Caki2 (cell line): ENCODE measurements at regions not wholly inside any gene's neighbourhood (a gene's known extent, or its start where the extent isn't known, plus 50 kb on each side); places are given as distances from the start of the nearest gene placed in this dataset.
"Not testable (repeated sequence)": the region's sequence is repeated elsewhere in the genome, so short reads cannot be mapped to it uniquely, and the experiment has no call there.

Experiments
- DNase-seq: peaks from one replicate; pipeline ENCODE4 v3.0.0-alpha.2; 2015; ENCODE audit warnings: low read depth
- in situ Hi-C: cut with HindIII; loops from 2 replicates; pipeline ENCODE4 v1.10.0; 2016; ENCODE audit warnings: low sequenced_read_pairs, low pct_unique_long_range_greater_than_20kb, mixed read lengths

DNA sequence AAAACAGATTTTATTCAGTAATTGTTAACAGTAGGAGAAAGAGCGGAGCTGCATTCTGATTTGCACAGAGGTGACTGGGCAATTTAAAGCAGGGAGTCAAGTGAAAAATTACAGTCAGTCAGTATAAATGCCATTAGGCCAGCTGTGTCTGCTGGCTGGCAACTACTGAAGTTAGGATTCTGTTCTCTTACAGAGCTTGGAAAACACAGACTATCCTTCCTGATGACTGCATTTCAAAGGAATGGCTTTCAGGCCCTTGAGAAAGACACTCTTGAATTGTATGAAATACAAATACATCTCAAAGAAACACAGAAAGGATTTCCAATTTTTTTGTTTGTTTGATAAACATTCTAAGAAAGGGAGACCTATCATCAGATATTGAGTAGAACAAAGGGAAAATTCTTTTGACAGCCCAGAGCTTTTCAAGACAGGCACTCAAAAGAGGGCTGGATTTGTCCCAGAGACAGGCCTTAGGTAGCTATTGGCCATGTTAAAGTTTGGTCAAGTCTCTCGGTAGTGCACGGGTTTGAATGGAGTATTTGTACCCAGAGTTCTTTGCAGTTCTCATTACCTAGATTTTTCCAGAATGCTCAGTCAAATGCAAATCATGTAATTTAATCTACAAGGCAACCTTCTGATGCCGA, 551.2 kb upstream of the CCDC54 start:
- DNase-seq: no peak
- in situ Hi-C loops: no loop called here

DNA sequence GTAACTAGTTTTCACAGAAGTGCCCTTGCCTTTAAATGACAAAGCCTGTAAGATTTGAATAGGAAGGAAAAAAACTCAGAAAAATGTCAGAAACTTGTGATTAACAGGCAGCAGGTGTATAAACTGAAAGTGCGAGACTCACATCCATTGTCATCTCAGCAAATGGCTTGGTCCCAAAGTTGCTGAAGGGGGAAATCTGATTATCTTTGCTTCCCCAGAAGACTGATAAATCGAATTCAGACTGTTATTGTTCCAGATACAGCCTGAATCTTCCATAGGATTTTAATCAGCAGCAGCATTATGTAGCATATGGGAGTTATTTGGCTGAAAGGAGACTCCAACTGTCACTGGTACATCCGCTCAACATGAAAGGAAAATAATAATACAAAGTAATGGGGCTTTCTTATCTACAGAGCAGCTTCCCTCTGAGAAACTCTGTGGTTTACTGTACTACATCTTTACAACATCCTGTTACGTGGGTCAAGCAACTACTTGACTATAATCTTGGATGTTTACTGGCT, 550.4 kb upstream of the CCDC54 start:
- DNase-seq: no peak
- in situ Hi-C loops: no loop called here

DNA sequence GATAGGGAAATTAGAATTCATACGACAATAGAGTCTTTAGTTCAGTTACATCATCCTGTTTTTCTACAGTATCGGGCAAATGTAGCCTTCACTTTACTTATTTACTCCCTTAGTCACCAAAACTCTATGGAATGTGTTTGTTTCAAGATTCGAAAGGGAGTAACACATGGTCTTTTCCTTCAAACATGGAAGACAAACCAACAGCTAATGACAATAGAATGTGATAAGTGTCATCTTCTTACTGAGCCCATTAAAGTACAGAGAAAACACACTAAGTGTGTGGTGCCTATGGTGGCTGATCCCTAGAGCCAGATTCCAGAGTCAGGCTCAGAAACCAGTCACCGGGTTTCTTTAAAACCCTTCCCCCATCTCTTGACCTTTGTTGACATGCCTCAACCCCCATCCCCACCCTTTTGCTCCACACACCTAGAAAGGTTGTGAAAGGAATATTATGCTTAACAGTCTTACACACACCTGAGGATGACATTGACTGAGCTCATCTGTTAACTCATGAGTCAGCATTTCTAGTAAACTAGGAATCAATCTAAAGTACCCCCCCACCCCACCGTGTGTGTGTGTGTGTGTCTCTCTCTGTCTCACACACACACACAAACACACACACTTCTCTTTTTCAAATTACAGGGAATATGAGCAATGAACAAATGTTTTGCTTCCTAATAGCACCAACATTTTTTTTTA, 549.6 kb upstream of the CCDC54 start:
- DNase-seq: no peak
- in situ Hi-C loops: no loop called here

DNA sequence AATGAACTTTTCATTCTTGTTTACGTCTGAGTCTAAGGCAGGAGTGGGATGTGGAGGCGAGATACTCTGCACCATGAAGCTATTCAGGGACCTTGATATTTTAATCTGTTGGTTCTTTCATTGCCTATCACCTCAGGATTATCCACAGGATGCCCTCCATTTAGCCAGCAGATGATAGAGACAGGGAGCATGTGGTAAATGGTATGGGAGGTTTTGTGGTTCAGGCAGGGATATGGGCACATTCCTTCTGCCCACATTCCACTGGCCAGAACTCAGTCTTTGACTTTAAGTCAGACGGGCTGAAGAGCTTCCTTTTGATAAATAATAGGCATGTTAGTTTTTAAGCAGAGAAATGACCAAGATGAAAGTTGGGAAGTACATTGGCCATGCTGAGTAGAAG, 548.0 kb upstream of the CCDC54 start:
- in situ Hi-C loops: no loop called here
- no peak for DNase-seq

DNA sequence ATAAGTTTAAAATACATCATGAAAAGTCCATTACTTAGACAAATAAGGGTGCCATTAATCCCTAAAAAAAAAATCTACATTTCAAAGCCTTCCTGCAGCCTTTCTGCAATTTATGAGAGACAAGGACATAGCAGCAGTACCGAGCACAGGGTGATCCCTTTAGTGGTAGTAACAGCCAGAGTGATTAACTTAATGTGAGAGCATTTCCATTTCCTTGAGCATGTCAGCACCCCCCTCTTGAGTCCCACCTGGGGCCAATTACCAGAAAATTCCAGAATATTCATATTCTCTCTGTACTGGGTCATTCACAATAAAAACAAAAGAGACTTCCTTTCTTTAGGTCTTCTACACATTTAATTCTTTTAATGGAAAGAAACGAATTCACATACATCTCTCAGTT, 546.9 kb upstream of the CCDC54 start:
- DNase-seq: no peak
- in situ Hi-C loops: no loop called here

DNA sequence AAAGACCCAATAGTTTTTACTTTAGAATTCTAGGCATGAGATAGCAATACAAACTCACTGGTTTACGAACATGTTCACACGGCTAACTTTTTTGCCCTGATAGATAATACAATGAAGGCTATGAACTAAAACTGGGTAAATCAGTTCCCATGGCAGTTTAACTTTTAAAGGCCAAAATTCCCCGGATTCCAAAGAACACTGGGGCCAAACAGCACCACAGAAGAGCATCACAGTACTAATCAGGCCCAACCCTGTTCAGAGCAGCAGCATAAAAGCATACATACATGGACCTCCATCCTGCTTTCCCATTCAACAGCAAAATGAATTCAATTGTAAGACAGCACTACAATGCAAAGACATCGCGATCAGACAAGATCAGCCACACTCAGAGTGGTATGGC, 540.3 kb upstream of the CCDC54 start:
- in situ Hi-C loops: no loop called here
- no peak for DNase-seq

DNA sequence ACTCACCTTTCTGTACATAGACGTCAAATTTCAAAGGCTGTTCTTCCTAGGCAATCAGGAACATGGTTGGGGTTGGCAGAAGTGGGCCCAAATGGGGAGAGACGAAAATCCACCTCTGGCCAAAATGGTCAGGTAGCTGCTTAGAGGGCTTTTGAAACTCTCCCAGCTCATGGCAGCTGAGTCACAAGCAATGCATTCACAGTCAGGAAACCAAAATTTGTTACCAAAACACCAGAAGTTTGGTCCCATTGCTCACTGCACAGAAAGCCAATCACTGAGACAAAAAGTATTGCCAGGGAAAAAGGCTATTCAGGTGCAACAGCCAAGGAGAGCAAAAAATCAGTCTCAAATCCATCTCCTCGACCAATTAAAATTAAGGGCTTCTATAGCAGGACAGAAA, 539.6 kb upstream of the CCDC54 start:
- in situ Hi-C loops: no loop called here
- no peak for DNase-seq

DNA sequence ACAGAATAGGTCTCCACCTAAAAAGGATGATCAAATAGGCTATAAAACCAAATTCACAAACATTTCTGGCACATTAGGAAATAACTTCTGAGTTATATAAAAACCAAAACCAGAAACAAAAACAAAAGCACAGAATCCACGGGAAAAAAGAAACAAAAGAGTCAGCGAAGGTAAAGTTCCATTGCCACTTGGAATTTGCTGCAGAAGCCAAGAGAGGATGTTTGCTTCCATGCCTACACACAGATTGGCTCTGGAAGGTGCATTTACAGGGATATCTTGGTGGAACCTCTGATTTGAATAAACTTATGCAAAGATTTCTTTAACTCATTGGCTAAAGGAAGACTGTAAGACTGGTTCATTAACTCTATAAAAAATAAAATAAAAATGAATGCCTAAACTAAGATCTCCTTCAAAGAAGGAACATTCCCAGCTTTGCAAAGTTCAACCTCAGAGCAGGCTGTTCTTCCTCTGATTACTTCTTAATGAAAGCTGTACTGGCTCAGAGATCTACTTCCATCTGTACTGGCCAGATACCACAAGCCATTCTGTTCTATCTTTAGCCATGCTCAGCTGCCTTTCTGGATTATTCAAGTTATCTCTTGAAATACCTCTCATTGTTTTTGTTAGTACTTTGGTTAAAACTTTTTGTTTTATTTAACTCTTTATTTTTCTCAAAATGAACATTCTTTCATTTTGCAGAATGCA, 537.5 kb upstream of the CCDC54 start:
- in situ Hi-C loops: no loop called here
- peak; percentile 25 for DNase-seq

DNA sequence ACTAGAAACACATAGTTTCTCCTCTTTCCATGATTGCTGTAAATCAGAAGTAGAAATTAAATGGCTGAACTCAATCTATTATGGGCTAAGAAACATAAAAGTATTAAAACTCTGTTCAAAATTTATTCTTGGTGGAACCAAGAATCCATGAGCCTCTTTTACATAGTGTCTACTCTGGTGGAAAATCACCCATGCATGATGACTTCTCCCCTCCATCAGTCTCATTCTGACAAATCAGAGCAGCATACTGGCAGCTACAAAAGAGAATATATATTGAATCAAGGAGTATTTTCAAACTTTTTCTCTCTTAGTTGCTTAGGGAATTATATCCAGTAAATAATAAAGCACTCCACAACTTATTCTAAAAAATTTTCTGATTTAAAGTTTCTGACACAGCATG, 536.9 kb upstream of the CCDC54 start:
- no peak for DNase-seq
- in situ Hi-C loops: no loop called here

DNA sequence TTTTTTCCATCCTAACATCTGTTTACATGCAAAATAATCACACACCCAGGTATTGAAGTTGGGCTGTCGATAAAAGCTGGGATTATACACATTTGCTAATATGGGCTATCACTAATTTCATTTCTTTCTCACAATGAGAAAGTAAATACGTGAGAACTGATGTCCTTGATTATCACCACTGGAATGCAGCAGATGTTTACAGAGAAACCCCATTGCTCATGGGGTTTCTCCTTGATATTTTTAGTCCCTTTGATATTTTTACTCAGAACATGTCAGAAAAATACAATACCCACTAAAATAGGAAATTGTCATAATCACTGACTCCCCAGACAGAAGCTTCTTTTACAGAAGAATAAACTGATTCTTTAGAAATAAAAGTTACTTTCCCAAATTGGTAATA, 535.1 kb upstream of the CCDC54 start:
- in situ Hi-C loops: no loop called here
- no peak for DNase-seq

DNA sequence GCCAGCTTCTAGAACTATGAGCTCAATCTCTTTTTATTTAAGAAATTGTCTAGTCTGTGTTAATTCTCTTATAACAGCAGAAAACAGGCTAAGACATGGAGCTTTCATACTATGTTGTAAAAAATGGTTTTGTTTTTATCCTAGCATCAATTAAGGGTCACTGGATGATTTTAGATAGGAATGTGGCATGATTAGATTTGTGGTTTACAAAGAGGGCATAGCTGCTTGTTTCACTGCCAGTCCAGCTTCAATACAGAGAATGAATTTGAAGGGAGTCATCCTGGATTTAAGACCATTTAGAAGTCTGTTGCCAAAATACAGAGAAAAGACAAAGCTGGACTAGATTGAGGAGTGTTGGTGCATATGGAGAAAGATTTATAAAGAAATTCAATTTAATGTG, 532.6 kb upstream of the CCDC54 start:
- no peak for DNase-seq
- in situ Hi-C loops: no loop called here

DNA sequence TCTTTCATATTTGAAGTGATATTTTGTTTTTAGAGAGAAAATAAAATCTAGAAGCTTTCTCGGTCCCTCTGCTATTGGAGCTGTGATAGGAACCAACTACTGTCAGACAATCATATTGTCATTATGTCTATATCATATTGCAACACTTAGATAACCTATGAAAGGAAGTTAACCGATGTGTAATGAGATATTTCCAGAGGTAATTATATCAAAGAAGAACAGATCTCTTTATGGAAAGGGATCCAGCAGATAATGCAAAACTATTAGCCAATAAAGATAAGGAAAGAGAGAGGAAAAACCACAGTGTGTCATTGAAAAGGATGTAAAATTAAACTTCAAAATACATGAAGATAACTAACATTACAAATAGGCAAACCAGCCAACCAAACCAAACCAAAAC, 529.1 kb upstream of the CCDC54 start:
- in situ Hi-C loops: no loop called here

DNA sequence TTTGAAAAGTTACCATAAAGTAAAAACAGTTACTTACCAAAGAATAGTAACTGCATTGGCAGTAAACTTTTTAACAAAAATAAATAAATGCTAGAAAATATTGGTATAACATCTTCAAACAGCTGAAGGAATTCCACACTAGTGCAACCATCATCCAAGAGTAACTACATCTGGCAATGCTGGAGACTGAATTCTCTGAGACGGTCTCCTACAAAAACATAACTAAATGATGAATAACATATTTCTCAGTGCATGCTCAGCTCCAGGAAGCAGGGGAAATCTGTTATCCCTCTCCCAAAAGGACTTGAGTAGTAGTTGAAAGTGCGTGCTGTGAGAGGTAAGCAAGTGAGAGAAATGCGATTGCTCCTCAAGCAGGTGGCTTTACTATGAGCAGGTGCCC, 526.8 kb upstream of the CCDC54 start:
- in situ Hi-C loops: no loop called here
- DNase-seq: no peak

More for the DNA sequence above, 529.1 kb upstream of the CCDC54 start:
- no peak for DNase-seq

DNA sequence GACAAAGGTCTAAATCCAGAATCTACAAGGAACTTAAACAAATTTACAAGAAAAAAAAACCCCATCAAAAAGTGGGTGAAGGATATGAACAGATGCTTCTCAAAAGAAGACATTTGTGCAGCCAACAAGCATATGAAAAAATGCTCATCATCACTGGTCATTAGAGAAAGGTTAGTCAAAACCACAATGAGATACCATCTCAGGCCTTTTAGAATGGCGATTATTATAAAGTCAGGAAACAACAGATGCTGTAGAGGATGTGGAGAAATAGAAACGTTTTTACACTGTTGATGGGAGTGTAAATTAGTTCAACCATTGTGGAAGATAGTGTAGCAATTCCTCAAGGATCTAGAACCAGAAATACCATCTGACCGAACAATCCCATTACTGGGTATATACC, 518.9 kb upstream of the CCDC54 start:
- in situ Hi-C loops, DNase-seq: not testable (repeated sequence)

DNA sequence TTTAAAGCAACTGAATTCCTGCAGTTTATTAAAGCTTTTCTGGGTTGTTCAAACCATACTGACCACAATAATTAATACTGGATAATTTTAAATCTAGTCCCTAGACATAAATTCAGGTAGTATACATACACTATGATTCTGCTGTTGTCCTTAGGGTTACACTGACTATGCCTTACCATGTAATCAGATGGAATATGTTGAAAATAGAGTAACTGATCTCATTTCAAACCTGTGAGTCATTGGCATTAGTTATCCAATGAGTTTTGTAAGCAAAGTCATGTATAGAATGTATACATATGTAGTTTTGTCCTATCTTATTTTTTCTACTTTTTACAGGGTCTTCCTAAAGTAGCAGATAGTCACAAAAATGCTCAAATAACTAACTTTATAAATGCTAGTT, 517.1 kb upstream of the CCDC54 start:
- in situ Hi-C loops: no loop called here
- no peak for DNase-seq

DNA sequence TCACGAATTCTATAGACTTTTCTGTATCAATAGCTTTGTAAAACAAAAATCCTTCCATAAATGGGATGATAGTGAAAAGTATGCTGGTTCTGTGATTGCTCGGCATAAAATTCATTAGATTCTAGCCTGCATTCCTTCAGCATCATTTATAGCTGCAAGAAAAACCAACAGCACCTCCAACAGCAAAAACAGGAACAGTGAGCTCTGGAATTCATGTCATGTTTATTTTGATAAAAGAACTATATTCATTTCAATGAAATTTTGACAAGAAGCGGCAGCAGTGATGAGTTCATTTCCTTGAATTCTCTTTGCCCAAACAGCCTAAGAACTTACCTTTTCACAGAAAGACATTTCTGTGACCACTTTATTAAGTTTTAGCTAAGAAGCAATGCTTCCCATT, 515.2 kb upstream of the CCDC54 start:
- in situ Hi-C loops: no loop called here
- peak; percentile 3 for DNase-seq

DNA sequence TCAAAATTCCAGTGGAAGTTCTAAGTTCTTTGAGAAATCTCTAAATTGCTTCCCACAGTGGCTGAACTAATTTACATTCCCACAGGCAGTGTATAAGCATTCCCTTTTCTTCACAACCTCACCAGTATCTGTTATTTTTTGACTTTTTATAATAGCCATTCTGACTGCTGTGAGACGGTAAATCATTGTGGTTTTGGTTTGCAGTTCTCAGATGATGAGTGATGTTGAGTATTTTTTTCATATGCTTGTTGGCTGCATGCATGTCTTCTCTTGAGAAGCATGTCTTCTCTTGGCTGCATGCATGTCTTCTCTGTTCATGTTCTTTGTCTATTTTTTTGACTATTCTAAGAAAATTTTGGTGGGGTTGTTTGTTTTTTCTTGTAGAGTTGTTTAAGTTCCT, 499.6 kb upstream of the CCDC54 start:
- no peak for DNase-seq
- in situ Hi-C loops: no loop called here

DNA sequence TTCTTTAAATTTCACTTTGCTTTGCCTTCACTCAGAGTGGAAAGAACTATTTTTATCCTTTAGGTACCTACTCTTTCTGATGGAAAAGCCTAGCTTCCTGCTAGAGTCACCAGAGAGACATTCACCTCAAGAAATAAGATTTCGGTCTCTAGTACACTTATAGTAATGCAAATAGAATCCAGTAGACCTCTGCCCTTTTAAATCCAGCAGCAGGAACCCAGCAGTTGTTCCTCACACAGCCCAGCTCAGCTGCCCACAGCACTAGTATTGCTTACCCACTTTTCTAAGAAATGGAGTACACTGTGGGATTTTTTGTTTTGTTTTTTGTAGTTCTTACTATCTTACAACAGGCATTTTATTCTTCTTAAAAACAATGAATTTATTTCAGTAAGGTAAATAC, 497.0 kb upstream of the CCDC54 start:
- in situ Hi-C loops: no loop called here

DNA sequence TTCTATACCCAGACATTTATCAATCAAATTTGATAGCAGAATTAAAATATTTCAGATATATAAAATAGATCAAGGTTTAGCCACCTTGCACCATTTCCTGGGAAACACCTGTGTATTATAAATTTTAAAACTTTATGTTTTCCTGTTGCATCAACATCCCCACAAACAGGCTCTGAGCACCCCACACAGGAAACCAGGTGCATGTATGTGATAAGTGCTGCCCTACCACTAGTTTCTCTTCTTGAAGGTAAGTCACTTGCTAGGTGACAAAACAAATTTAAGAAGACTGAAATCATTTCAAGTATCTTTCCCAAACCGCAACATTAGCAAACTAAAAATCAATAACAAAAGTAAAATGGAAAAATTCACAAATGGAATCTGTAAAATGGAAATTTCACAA, 496.1 kb upstream of the CCDC54 start:
- no peak for DNase-seq
- in situ Hi-C loops: no loop called here

More for the DNA sequence above, 497.0 kb upstream of the CCDC54 start:
- no peak for DNase-seq
